ENCODE measurements at regions not wholly inside any gene's neighbourhood (a gene's known extent, or its start where the extent isn't known, plus 50 kb on each side); places are given as distances from the start of the nearest gene placed in this dataset.

- ChIA-PET POLR2A (no interaction called here), CTCF (no interaction called here)
- DNase-seq (ENCODE audit: low read depth, low spot score) (no peak), ATAC-seq (no peak)
- H3K4me1 ChIP-seq (ENCODE audit: control insufficient read depth, insufficient read depth, low read length), result no peaks in the 10 kb centered on the region
- no peaks in the 10 kb centered on the region for H3K36me3 ChIP-seq (ENCODE audit: control insufficient read depth, insufficient read depth, low read length)
- H3K9me3 ChIP-seq (ENCODE audit: control insufficient read depth, insufficient read depth, low read depth, low read length), result no peaks in the 10 kb centered on the region
- TF ChIP-seq POLR2AphosphoS5 (IDR thresholded peaks at IDR 0.05; ENCODE audit: low read depth, low read length) (no peak), TCF7L2 (IDR thresholded peaks at IDR 0.05; ENCODE audit: low read depth, low read length) (no peak), CTCF (IDR thresholded peaks at IDR 0.05) (no peak), SIN3A (IDR thresholded peaks at IDR 0.05; ENCODE audit: borderline replicate concordance, insufficient read depth, low read depth, low read length) (no peak), REST (IDR thresholded peaks at IDR 0.05; ENCODE audit: insufficient read depth in 1 of 2, low read depth in 2 of 2, low read length in 1 of 2) (no peak)
- in situ Hi-C loops (cut with HindIII; ENCODE audit: low pct_unique_long_range_greater_than_20kb, low sequenced_read_pairs), result no loop called here
- H3K4me3 ChIP-seq (ENCODE audit: low read depth in 2 of 2, low read length in 2 of 2), result no peak overlapping the region
- no peaks in the 10 kb centered on the region for H3K27me3 ChIP-seq (ENCODE audit: control insufficient read depth, insufficient read depth, low read length)
- intact Hi-C loops (cut with micrococcal nuclease; ENCODE audit: unreplicated experiment), result no loop called here
- H3K27ac ChIP-seq (ENCODE audit: low read length), result no peak overlapping the region
- BruUV-seq (replicated peaks), result no TSS peak
These were observed 1462.3 kb downstream of the BRD1 start for GRCh38 chr22:48365386-48365785.

GRCh38 chr22:48362721-48363404 is 1464.8 kb downstream of the BRD1 start:
- DNase-seq (ENCODE audit: low read depth, low spot score), result no peak
- no peak for TF ChIP-seq POLR2AphosphoS5 (IDR thresholded peaks at IDR 0.05; ENCODE audit: low read depth, low read length)
- TF ChIP-seq REST (IDR thresholded peaks at IDR 0.05; ENCODE audit: insufficient read depth in 1 of 2, low read depth in 2 of 2, low read length in 1 of 2), result no peak
- TF ChIP-seq SIN3A (IDR thresholded peaks at IDR 0.05; ENCODE audit: borderline replicate concordance, insufficient read depth, low read depth, low read length), result no peak
- CTCF ChIA-PET, result no interaction called here
- in situ Hi-C loops (cut with HindIII; ENCODE audit: low pct_unique_long_range_greater_than_20kb, low sequenced_read_pairs) (no loop called here), intact Hi-C loops (cut with micrococcal nuclease; ENCODE audit: unreplicated experiment) (no loop called here)
- no peaks in the 10 kb centered on the region for H3K36me3 ChIP-seq (ENCODE audit: control insufficient read depth, insufficient read depth, low read length)
- no peaks in the 10 kb centered on the region for H3K4me1 ChIP-seq (ENCODE audit: control insufficient read depth, insufficient read depth, low read length)
- no peaks in the 10 kb centered on the region for H3K9me3 ChIP-seq (ENCODE audit: control insufficient read depth, insufficient read depth, low read depth, low read length)
- no peak for ATAC-seq
- no peak overlapping the region for H3K4me3 ChIP-seq (ENCODE audit: low read depth in 2 of 2, low read length in 2 of 2)
- H3K27ac ChIP-seq (ENCODE audit: low read length), result no peak overlapping the region
- H3K27me3 ChIP-seq (ENCODE audit: control insufficient read depth, insufficient read depth, low read length), result no peaks in the 10 kb centered on the region
- BruUV-seq (replicated peaks), result no TSS peak
- POLR2A ChIA-PET, result no interaction called here

Measured in Panc1 (cell line).